GM12872 (cell line): ENCODE measurements at regions not wholly inside any gene's neighbourhood (a gene's known extent, or its start where the extent isn't known, plus 50 kb on each side); places are given as distances from the start of the nearest gene placed in this dataset.

Source experiments
- CTCF ChIP-seq: IDR thresholded peaks from 3 replicates; pipeline ENCODE4 v1.5.1; 2011; ENCODE audit warnings: low read depth, mild to moderate bottlenecking, low read length, moderate library complexity; ENCODE audit not compliant: insufficient read depth

GRCh38 chr3:159157275-159157674 is 355.4 kb downstream of the MFSD1 start:
- TF ChIP-seq CTCF, result no peak

GRCh38 chr3:159158213-159158612 is 356.4 kb downstream of the MFSD1 start:
- TF ChIP-seq CTCF, result no peak

GRCh38 chr3:159158801-159159200 is 356.9 kb downstream of the MFSD1 start:
- TF ChIP-seq CTCF, result no peak

- TF ChIP-seq CTCF, result no peak
Observed at GRCh38 chr3:159159546-159159945, 357.7 kb downstream of the MFSD1 start.

- no peak for TF ChIP-seq CTCF
Observed at GRCh38 chr3:159163656-159164055, 361.8 kb downstream of the MFSD1 start.

- TF ChIP-seq CTCF, result no peak
Observed at GRCh38 chr3:159165961-159166360, 364.1 kb downstream of the MFSD1 start.

- no peak for TF ChIP-seq CTCF
Observed at GRCh38 chr3:159166899-159167586, 365.2 kb downstream of the MFSD1 start.
